Amygdala (tissue), 56 donors: ENCODE measurements at regions not wholly inside any gene's neighbourhood (a gene's known extent, or its start where the extent isn't known, plus 50 kb on each side); places are given as distances from the start of the nearest gene placed in this dataset.
"Not testable (repeated sequence)": the region's sequence is repeated elsewhere in the genome, so short reads cannot be mapped to it uniquely, and the experiment has no call there.

ENCODE experiments used
- DNase-seq, 56 donors: peaks; one replicate each; lab custom pipeline; 2025; lab: John Stamatoyannopoulos, UW

GRCh38 chr3:66629150-66629981 lies 128.5 kb upstream of the LRIG1 start:
- no peak for DNase-seq

- no peak for DNase-seq
Observed at GRCh38 chr3:66629982-66630368, 129.2 kb upstream of the LRIG1 start.

- no peak for DNase-seq
Observed at GRCh38 chr3:66633402-66634381, 132.9 kb upstream of the LRIG1 start.

- no peak for DNase-seq
Observed at GRCh38 chr3:66638717-66639116, 137.9 kb upstream of the LRIG1 start.

- no peak for DNase-seq
Observed at GRCh38 chr3:66639809-66640356, 139.1 kb upstream of the LRIG1 start.

GRCh38 chr3:66642019-66642418 lies 141.2 kb upstream of the LRIG1 start:
- DNase-seq = no peak

- no peak for DNase-seq
Observed at GRCh38 chr3:66642484-66642883, 141.7 kb upstream of the LRIG1 start.

GRCh38 chr3:66644549-66644948 lies 143.7 kb upstream of the LRIG1 start:
- DNase-seq = no peak

GRCh38 chr3:66648975-66649374 lies 148.2 kb upstream of the LRIG1 start:
- DNase-seq = no peak

GRCh38 chr3:66651520-66651919 lies 150.7 kb upstream of the LRIG1 start:
- not testable (repeated sequence) for DNase-seq

- not testable (repeated sequence) for DNase-seq
Observed at GRCh38 chr3:66652100-66652499, 151.3 kb upstream of the LRIG1 start.

GRCh38 chr3:66655044-66655443 lies 154.2 kb upstream of the LRIG1 start:
- no peak for DNase-seq

- peak in 1 of 56 donors; percentile 3 for DNase-seq
Observed at GRCh38 chr3:66655671-66656070, 154.8 kb upstream of the LRIG1 start.

GRCh38 chr3:66656609-66657008 lies 155.8 kb upstream of the LRIG1 start:
- no peak for DNase-seq

GRCh38 chr3:66659056-66659455 lies 158.2 kb upstream of the LRIG1 start:
- no peak for DNase-seq

- DNase-seq = no peak
Observed at GRCh38 chr3:66661628-66662027, 160.8 kb upstream of the LRIG1 start.

- no peak for DNase-seq
Observed at GRCh38 chr3:66662894-66663293, 162.1 kb upstream of the LRIG1 start.

GRCh38 chr3:66665021-66665695 lies 164.3 kb upstream of the LRIG1 start:
- no peak for DNase-seq

GRCh38 chr3:66666362-66666761 lies 165.5 kb upstream of the LRIG1 start:
- no peak for DNase-seq

- no peak for DNase-seq
Observed at GRCh38 chr3:66667263-66667662, 166.4 kb upstream of the LRIG1 start.

- no peak for DNase-seq
Observed at GRCh38 chr3:66671291-66671690, 170.5 kb upstream of the LRIG1 start.
